Astrocyte of the cerebellum (primary cell): ENCODE measurements at regions not wholly inside any gene's neighbourhood (a gene's known extent, or its start where the extent isn't known, plus 50 kb on each side); places are given as distances from the start of the nearest gene placed in this dataset.

Source experiments
- DNase-seq: peaks from one replicate; pipeline ENCODE4 v3.0.0-alpha.2; 2011; ENCODE audit warnings: low read depth
- H3K4me3 ChIP-seq: 2 replicates; pipeline ENCODE4 v1.5.1; 2011; ENCODE audit warnings: mild to moderate bottlenecking, low read depth, low read length, moderate library complexity
- in situ Hi-C: cut with HindIII; loops from 2 replicates; pipeline ENCODE4 v1.10.0; 2017; ENCODE audit warnings: low sequenced_read_pairs
- TF ChIP-seq, protein P1 (sequence below): IDR thresholded peaks from 2 replicates; pipeline ENCODE4 v1.5.1; 2012; ENCODE audit warnings: low read length, low read depth, moderate library complexity, mild to moderate bottlenecking; ENCODE audit errors: missing control alignments

- in situ Hi-C loops: no loop called here
- DNase-seq: no peak
- no peak overlapping the region for H3K4me3 ChIP-seq
- TF ChIP-seq, protein P1, sequence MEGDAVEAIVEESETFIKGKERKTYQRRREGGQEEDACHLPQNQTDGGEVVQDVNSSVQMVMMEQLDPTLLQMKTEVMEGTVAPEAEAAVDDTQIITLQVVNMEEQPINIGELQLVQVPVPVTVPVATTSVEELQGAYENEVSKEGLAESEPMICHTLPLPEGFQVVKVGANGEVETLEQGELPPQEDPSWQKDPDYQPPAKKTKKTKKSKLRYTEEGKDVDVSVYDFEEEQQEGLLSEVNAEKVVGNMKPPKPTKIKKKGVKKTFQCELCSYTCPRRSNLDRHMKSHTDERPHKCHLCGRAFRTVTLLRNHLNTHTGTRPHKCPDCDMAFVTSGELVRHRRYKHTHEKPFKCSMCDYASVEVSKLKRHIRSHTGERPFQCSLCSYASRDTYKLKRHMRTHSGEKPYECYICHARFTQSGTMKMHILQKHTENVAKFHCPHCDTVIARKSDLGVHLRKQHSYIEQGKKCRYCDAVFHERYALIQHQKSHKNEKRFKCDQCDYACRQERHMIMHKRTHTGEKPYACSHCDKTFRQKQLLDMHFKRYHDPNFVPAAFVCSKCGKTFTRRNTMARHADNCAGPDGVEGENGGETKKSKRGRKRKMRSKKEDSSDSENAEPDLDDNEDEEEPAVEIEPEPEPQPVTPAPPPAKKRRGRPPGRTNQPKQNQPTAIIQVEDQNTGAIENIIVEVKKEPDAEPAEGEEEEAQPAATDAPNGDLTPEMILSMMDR: no peak
Measured at GRCh38 chr6:15993716-15994228, 135.1 kb upstream of the MYLIP start.

DNA sequence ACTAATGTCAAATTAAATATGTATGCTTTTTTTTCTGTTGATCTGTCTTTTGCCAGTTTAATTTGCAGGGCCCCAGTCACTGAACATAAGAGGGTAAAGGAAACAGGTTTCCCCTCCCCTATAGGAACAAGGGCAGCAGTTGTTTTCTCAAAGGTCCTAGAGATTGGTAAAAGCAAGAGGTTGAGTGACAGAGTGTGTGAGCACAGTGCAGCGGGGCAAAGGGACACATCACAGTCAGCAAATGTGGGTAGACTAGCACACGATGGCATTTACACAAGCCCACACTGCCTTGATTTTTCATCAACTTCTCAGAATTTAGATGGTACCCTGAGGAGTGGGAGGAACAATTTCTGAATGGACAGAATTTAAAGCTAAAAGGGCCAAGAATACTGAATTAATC, 138.7 kb upstream of the MYLIP start:
- DNase-seq: no peak
- TF ChIP-seq, protein P1: no peak
- in situ Hi-C loops: no loop called here
- no peak overlapping the region for H3K4me3 ChIP-seq

GRCh38 chr6:15989397-15989796, 139.5 kb upstream of the MYLIP start:
- TF ChIP-seq, protein P1: no peak
- DNase-seq: no peak
- no peak overlapping the region for H3K4me3 ChIP-seq
- in situ Hi-C loops: no loop called here

DNA sequence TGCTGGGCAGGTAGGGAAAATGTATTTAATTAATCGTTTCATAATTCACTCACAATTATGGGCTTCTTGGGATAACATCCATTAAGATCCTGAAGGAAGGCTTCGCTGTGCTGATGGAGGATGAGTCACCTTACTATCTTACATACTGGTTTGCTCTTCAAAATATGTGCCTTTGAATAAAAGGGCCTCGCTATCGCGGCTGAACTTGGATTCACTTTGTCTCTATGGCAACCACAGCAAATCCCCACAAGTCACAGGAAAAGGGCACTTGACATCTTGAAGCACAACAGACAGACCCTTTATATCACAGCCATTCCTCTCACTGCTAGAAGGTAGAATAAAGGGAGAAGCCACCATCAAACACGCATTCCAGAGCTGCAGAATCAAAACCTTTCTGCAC, 141.3 kb upstream of the MYLIP start:
- in situ Hi-C loops: no loop called here
- H3K4me3 ChIP-seq: no peak overlapping the region
- TF ChIP-seq, protein P1: no peak
- no peak for DNase-seq

- in situ Hi-C loops: no loop called here
- DNase-seq: no peak
- no peak overlapping the region for H3K4me3 ChIP-seq
Measured at GRCh38 chr6:15986027-15986629, 142.8 kb upstream of the MYLIP start.

DNA sequence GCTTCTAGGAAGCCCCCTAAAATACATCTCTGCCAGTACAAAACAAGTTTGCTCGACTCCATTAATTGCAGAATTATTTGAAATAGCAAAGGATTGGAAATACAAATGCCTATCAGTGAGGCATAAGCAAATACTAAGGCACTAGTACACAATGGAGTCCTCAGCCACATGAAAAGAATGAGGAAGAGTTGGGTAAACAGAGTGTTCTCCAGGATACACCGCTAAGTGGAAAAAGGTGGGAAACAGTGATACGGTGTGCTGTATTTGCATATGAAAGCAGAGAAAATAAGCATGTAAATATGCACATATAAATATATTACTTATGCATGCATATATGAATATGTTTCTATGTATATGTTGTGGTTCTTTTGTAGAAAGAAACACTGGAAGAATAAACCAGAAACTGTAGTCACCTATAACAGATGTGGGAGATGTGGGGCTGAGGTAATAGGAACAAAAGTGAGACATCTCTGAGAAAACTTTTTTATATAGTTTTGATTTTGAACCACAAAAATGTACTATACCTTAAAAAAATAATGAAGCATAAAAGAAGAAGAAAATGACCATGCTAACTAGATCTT, 143.4 kb upstream of the MYLIP start:
- no peak for DNase-seq
- in situ Hi-C loops: no loop called here
- H3K4me3 ChIP-seq: no peak overlapping the region
- TF ChIP-seq, protein P1: no peak

More at GRCh38 chr6:15986027-15986629, 142.8 kb upstream of the MYLIP start:
- TF ChIP-seq, protein P1: no peak
